MG63 (cell line): ENCODE measurements at regions not wholly inside any gene's neighbourhood (a gene's known extent, or its start where the extent isn't known, plus 50 kb on each side); places are given as distances from the start of the nearest gene placed in this dataset.
"Not testable (repeated sequence)": the region's sequence is repeated elsewhere in the genome, so short reads cannot be mapped to it uniquely, and the experiment has no call there.

ENCODE experiments used
- DNase-seq: peaks from one replicate; pipeline ENCODE4 v3.0.0-alpha.2; 2020
- H3K27me3 ChIP-seq: fragments of 250-450 bp; sonication (Bioruptor Pico); 2 replicates; pipeline ENCODE4 v1.5.1; 2020; ENCODE audit warnings: mild to moderate bottlenecking, moderate library complexity
- H3K36me3 ChIP-seq: fragments of 250-450 bp; sonication (Bioruptor Pico); 2 replicates; pipeline ENCODE4 v1.5.1; 2020; ENCODE audit warnings: mild to moderate bottlenecking, moderate library complexity
- H3K4me3 ChIP-seq: fragments of 250-450 bp; sonication (Bioruptor Pico); 2 replicates; pipeline ENCODE4 v1.5.1; 2020; ENCODE audit warnings: mild to moderate bottlenecking, moderate library complexity
- H3K9me3 ChIP-seq: fragments of 250-450 bp; sonication (Bioruptor Pico); 2 replicates; pipeline ENCODE4 v1.5.1; 2020; ENCODE audit warnings: mild to moderate bottlenecking, moderate library complexity

- not testable (repeated sequence) for H3K27me3 ChIP-seq, H3K4me3 ChIP-seq, H3K36me3 ChIP-seq, H3K9me3 ChIP-seq, DNase-seq
Measured at GRCh38 chr16:29138698-29139097, 153.8 kb downstream of the LAT start.

- H3K9me3 ChIP-seq, H3K36me3 ChIP-seq, H3K4me3 ChIP-seq, DNase-seq, H3K27me3 ChIP-seq: not testable (repeated sequence)
Measured at GRCh38 chr16:29137894-29138662, 153.2 kb downstream of the LAT start.

GRCh38 chr16:29137461-29137860, 152.6 kb downstream of the LAT start:
- not testable (repeated sequence) for H3K9me3 ChIP-seq, DNase-seq, H3K36me3 ChIP-seq, H3K27me3 ChIP-seq, H3K4me3 ChIP-seq

GRCh38 chr16:29136916-29137315, 152.1 kb downstream of the LAT start:
- H3K4me3 ChIP-seq, H3K27me3 ChIP-seq, H3K36me3 ChIP-seq, DNase-seq, H3K9me3 ChIP-seq: not testable (repeated sequence)

- not testable (repeated sequence) for H3K9me3 ChIP-seq, H3K36me3 ChIP-seq, H3K4me3 ChIP-seq, H3K27me3 ChIP-seq, DNase-seq
Measured at GRCh38 chr16:29136046-29136696, 151.3 kb downstream of the LAT start.

- not testable (repeated sequence) for H3K4me3 ChIP-seq
Measured at GRCh38 chr16:29135098-29135497, 150.2 kb downstream of the LAT start.

GRCh38 chr16:29133681-29134430, 149.0 kb downstream of the LAT start:
- H3K36me3 ChIP-seq, DNase-seq, H3K9me3 ChIP-seq, H3K4me3 ChIP-seq, H3K27me3 ChIP-seq: not testable (repeated sequence)

More at GRCh38 chr16:29135098-29135497, 150.2 kb downstream of the LAT start:
- not testable (repeated sequence) for H3K27me3 ChIP-seq, DNase-seq, H3K36me3 ChIP-seq, H3K9me3 ChIP-seq

- not testable (repeated sequence) for DNase-seq, H3K27me3 ChIP-seq, H3K9me3 ChIP-seq, H3K36me3 ChIP-seq, H3K4me3 ChIP-seq
Measured at GRCh38 chr16:29132869-29133268, 148.0 kb downstream of the LAT start.

- DNase-seq, H3K36me3 ChIP-seq, H3K27me3 ChIP-seq, H3K9me3 ChIP-seq, H3K4me3 ChIP-seq: not testable (repeated sequence)
Measured at GRCh38 chr16:29132444-29132843, 147.6 kb downstream of the LAT start.

GRCh38 chr16:29130901-29131851, 146.3 kb downstream of the LAT start:
- not testable (repeated sequence) for H3K4me3 ChIP-seq, H3K36me3 ChIP-seq, H3K27me3 ChIP-seq, DNase-seq, H3K9me3 ChIP-seq

- H3K4me3 ChIP-seq, H3K36me3 ChIP-seq, H3K27me3 ChIP-seq, DNase-seq, H3K9me3 ChIP-seq: not testable (repeated sequence)
Measured at GRCh38 chr16:29130131-29130711, 145.4 kb downstream of the LAT start.

GRCh38 chr16:29129458-29130038, 144.7 kb downstream of the LAT start:
- not testable (repeated sequence) for H3K9me3 ChIP-seq, H3K36me3 ChIP-seq, DNase-seq, H3K4me3 ChIP-seq, H3K27me3 ChIP-seq

- not testable (repeated sequence) for DNase-seq, H3K9me3 ChIP-seq, H3K27me3 ChIP-seq, H3K36me3 ChIP-seq, H3K4me3 ChIP-seq
Measured at GRCh38 chr16:29128732-29129457, 144.0 kb downstream of the LAT start.

- H3K9me3 ChIP-seq, DNase-seq, H3K27me3 ChIP-seq, H3K36me3 ChIP-seq, H3K4me3 ChIP-seq: not testable (repeated sequence)
Measured at GRCh38 chr16:29127806-29128420, 143.1 kb downstream of the LAT start.

GRCh38 chr16:29126616-29127015, 141.8 kb downstream of the LAT start:
- no peak overlapping the region for H3K4me3 ChIP-seq
- DNase-seq = no peak
- H3K9me3 ChIP-seq = no peaks in the 10 kb centered on the region
- no peaks in the 10 kb centered on the region for H3K27me3 ChIP-seq
- no peaks in the 10 kb centered on the region for H3K36me3 ChIP-seq
